H1 (cell line): ENCODE measurements at regions not wholly inside any gene's neighbourhood (a gene's known extent, or its start where the extent isn't known, plus 50 kb on each side); places are given as distances from the start of the nearest gene placed in this dataset.

ENCODE experiments used
- ATF2 ChIP-seq: IDR thresholded peaks from 2 replicates; pipeline ENCODE4 v1.6.1; 2012; ENCODE audit warnings: low read length, inconsistent platforms
- BCL11A ChIP-seq, 2 experiments: IDR thresholded peaks; one replicate each; pipeline ENCODE4 v1.6.1; 2011; ENCODE audit warnings: low read depth in 2 of 2, low read length in 2 of 2, mild to moderate bottlenecking in 2 of 2
- CTBP2 ChIP-seq: IDR thresholded peaks from 2 replicates; pipeline ENCODE4 v1.7.0; 2011; ENCODE audit warnings: borderline replicate concordance, mild to moderate bottlenecking, moderate library complexity, mixed read lengths, low read length; ENCODE audit not compliant: insufficient read depth, insufficient read length
- KDM5A ChIP-seq: fragments of 200-600 bp; IDR thresholded peaks from 2 replicates; pipeline ENCODE4 v1.7.1; 2012; ENCODE audit warnings: mild to moderate bottlenecking, low read length, inconsistent platforms, mixed read lengths
- NRF1 ChIP-seq: IDR thresholded peaks from 2 replicates; pipeline ENCODE4 v1.6.1; 2011; ENCODE audit warnings: mild to moderate bottlenecking, low read depth, low read length, improper control_type of control experiment
- POU5F1 ChIP-seq: IDR thresholded peaks from 2 replicates; pipeline ENCODE4 v1.6.1; 2011; ENCODE audit warnings: low read depth, mild to moderate bottlenecking, low read length, moderate library complexity
- RBBP5 ChIP-seq: IDR thresholded peaks from 2 replicates; pipeline ENCODE4 v1.7.1; 2012; ENCODE audit warnings: low read depth, mild to moderate bottlenecking, inconsistent platforms, low read length, moderate library complexity, borderline replicate concordance
- RFX5 ChIP-seq: IDR thresholded peaks from 2 replicates; pipeline ENCODE4 v1.6.1; 2011; ENCODE audit warnings: low read depth, low read length, improper control_type of control experiment, borderline replicate concordance
- TEAD4 ChIP-seq: IDR thresholded peaks from 2 replicates; pipeline ENCODE4 v1.6.1; 2012; ENCODE audit warnings: low read depth, low read length, inconsistent platforms, mixed read lengths
- YY1 ChIP-seq: IDR thresholded peaks from 2 replicates; pipeline ENCODE4 v1.6.1; 2011; ENCODE audit warnings: low read depth, mild to moderate bottlenecking, low read length
- TF ChIP-seq, protein P1 (sequence below): fragments of 300-600 bp; sonication (generic); IDR thresholded peaks from 2 replicates; pipeline ENCODE4 v1.7.1; 2012; ENCODE audit warnings: low read length, moderate library complexity, mild to moderate bottlenecking, inconsistent platforms; ENCODE audit not compliant: insufficient replicate concordance

GRCh38 chr18:23342506-23342905 is 110.6 kb upstream of the RIOK3 start (continued):
- TF ChIP-seq, protein P1, sequence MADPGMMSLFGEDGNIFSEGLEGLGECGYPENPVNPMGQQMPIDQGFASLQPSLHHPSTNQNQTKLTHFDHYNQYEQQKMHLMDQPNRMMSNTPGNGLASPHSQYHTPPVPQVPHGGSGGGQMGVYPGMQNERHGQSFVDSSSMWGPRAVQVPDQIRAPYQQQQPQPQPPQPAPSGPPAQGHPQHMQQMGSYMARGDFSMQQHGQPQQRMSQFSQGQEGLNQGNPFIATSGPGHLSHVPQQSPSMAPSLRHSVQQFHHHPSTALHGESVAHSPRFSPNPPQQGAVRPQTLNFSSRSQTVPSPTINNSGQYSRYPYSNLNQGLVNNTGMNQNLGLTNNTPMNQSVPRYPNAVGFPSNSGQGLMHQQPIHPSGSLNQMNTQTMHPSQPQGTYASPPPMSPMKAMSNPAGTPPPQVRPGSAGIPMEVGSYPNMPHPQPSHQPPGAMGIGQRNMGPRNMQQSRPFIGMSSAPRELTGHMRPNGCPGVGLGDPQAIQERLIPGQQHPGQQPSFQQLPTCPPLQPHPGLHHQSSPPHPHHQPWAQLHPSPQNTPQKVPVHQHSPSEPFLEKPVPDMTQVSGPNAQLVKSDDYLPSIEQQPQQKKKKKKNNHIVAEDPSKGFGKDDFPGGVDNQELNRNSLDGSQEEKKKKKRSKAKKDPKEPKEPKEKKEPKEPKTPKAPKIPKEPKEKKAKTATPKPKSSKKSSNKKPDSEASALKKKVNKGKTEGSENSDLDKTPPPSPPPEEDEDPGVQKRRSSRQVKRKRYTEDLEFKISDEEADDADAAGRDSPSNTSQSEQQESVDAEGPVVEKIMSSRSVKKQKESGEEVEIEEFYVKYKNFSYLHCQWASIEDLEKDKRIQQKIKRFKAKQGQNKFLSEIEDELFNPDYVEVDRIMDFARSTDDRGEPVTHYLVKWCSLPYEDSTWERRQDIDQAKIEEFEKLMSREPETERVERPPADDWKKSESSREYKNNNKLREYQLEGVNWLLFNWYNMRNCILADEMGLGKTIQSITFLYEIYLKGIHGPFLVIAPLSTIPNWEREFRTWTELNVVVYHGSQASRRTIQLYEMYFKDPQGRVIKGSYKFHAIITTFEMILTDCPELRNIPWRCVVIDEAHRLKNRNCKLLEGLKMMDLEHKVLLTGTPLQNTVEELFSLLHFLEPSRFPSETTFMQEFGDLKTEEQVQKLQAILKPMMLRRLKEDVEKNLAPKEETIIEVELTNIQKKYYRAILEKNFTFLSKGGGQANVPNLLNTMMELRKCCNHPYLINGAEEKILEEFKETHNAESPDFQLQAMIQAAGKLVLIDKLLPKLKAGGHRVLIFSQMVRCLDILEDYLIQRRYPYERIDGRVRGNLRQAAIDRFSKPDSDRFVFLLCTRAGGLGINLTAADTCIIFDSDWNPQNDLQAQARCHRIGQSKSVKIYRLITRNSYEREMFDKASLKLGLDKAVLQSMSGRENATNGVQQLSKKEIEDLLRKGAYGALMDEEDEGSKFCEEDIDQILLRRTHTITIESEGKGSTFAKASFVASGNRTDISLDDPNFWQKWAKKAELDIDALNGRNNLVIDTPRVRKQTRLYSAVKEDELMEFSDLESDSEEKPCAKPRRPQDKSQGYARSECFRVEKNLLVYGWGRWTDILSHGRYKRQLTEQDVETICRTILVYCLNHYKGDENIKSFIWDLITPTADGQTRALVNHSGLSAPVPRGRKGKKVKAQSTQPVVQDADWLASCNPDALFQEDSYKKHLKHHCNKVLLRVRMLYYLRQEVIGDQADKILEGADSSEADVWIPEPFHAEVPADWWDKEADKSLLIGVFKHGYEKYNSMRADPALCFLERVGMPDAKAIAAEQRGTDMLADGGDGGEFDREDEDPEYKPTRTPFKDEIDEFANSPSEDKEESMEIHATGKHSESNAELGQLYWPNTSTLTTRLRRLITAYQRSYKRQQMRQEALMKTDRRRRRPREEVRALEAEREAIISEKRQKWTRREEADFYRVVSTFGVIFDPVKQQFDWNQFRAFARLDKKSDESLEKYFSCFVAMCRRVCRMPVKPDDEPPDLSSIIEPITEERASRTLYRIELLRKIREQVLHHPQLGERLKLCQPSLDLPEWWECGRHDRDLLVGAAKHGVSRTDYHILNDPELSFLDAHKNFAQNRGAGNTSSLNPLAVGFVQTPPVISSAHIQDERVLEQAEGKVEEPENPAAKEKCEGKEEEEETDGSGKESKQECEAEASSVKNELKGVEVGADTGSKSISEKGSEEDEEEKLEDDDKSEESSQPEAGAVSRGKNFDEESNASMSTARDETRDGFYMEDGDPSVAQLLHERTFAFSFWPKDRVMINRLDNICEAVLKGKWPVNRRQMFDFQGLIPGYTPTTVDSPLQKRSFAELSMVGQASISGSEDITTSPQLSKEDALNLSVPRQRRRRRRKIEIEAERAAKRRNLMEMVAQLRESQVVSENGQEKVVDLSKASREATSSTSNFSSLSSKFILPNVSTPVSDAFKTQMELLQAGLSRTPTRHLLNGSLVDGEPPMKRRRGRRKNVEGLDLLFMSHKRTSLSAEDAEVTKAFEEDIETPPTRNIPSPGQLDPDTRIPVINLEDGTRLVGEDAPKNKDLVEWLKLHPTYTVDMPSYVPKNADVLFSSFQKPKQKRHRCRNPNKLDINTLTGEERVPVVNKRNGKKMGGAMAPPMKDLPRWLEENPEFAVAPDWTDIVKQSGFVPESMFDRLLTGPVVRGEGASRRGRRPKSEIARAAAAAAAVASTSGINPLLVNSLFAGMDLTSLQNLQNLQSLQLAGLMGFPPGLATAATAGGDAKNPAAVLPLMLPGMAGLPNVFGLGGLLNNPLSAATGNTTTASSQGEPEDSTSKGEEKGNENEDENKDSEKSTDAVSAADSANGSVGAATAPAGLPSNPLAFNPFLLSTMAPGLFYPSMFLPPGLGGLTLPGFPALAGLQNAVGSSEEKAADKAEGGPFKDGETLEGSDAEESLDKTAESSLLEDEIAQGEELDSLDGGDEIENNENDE, result no peak
- TF ChIP-seq TEAD4, result no peak
- no peak for TF ChIP-seq POU5F1
- TF ChIP-seq KDM5A, result no peak
- TF ChIP-seq NRF1, result no peak
- TF ChIP-seq ATF2, result no peak
- TF ChIP-seq RFX5, result no peak
- TF ChIP-seq RBBP5, result no peak
- no peak for TF ChIP-seq CTBP2
- TF ChIP-seq BCL11A (IDR thresholded peaks at IDR 0.05; ENCODE audit: low read depth in 2 of 2, low read length in 2 of 2), result no peak
- TF ChIP-seq YY1, result no peak
